ENCODE measurements at regions not wholly inside any gene's neighbourhood (a gene's known extent, or its start where the extent isn't known, plus 50 kb on each side); places are given as distances from the start of the nearest gene placed in this dataset.

DNA sequence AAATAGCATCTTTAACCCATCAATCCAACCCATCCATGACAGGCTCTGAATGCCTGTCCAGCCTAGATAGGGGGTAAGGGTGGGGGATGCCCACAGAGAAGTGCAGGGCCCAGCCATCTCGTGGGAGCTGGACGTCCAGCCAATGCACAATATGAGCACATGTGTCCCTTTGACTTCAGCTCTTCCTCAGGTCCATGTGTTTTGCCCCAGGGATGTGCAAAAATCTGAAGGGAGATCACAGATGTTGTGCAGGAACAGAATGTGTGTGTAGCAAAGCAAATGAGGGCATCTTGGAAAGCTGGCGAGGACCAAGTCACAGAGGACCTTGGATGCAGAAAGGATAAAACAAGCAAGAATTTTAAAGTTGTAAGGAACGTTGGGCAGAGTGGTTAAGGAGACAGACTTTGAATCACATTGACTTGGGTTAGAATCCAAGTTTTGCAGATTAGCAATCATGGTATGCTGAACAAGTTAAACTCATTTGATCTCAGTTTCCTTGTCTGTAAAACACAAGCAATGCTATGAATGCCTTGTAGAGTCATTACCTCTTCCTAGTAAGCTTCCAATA lies 104.5 kb downstream of the TTC32 start:
- TF ChIP-seq ZFX (IDR thresholded peaks at IDR 0.05): no peak
- TF ChIP-seq, protein P1, sequence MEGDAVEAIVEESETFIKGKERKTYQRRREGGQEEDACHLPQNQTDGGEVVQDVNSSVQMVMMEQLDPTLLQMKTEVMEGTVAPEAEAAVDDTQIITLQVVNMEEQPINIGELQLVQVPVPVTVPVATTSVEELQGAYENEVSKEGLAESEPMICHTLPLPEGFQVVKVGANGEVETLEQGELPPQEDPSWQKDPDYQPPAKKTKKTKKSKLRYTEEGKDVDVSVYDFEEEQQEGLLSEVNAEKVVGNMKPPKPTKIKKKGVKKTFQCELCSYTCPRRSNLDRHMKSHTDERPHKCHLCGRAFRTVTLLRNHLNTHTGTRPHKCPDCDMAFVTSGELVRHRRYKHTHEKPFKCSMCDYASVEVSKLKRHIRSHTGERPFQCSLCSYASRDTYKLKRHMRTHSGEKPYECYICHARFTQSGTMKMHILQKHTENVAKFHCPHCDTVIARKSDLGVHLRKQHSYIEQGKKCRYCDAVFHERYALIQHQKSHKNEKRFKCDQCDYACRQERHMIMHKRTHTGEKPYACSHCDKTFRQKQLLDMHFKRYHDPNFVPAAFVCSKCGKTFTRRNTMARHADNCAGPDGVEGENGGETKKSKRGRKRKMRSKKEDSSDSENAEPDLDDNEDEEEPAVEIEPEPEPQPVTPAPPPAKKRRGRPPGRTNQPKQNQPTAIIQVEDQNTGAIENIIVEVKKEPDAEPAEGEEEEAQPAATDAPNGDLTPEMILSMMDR (conservative IDR thresholded peaks at IDR 0.05): no peak

DNA sequence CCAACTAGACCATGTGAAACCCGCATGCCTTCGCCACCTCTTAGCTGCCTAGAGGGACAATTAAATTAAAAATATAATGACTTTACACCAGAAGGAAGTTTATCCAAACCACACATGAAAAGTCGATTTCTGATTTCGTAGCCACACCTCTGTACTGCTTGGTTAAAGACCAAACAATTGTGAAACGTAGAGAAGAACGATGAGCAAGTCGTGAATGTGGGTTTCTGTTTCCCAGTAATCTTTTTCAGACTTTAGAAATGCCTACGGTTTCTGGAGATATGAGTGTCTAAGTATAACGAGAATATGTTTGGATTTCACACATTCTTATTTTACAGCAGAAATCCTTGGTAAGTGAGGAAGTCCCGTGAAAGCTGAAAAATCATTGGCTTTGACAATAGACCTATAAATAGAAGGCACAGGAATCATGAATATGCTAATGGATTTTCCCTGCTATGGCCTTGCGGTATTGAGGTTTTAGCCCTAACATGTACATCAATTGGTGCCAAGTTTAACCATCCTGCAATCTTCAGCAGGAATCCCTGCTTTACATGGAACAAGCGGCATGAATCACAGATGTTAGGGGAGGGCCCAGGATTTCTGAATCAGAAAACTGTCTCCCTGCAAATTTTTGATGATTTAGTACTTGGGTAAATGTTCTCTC lies 105.6 kb downstream of the TTC32 start:
- TF ChIP-seq, protein P1 (conservative IDR thresholded peaks at IDR 0.05): no peak
- no peak for TF ChIP-seq ZFX (IDR thresholded peaks at IDR 0.05)
- no peak overlapping the region for H3K27ac ChIP-seq

More for the DNA sequence above, 104.5 kb downstream of the TTC32 start:
- no peak overlapping the region for H3K27ac ChIP-seq

DNA sequence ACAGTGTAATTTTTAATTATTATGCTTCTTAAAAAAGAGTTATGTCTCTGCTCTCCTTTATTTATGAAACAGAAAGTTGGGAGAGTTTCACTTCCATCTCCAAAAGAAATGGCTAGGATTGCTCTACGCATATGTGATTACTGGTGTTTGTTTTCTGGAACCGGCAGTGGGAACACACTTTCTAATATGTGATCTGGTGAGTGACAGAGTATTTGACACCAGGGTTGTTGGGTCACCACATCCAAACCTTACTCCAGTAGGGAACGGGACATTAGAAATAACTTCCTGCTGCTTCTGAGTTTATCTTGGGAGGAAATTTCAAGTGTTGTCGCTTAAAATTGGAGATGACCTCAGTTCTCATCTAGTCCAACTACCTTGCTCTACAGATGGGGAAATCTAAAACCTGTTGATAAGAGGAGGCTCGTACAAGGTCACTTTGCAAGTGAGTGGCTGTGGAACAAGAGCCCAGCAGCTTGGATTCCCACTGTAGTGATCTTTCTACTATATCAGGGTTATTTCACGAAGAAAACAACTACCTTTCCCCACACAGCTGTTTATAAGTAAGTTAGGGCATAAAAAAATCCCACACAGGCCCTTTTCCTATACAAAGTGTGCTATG lies 108.5 kb downstream of the TTC32 start:
- H3K27ac ChIP-seq: no peak overlapping the region
- TF ChIP-seq, protein P1 (conservative IDR thresholded peaks at IDR 0.05): no peak
- no peak for TF ChIP-seq ZFX (IDR thresholded peaks at IDR 0.05)

- no peak for TF ChIP-seq ZFX (IDR thresholded peaks at IDR 0.05)
- TF ChIP-seq, protein P1 (conservative IDR thresholded peaks at IDR 0.05): no peak
- H3K27ac ChIP-seq: no peak overlapping the region
Observed at GRCh38 chr2:19790291-19790690, 111.5 kb downstream of the TTC32 start.

DNA sequence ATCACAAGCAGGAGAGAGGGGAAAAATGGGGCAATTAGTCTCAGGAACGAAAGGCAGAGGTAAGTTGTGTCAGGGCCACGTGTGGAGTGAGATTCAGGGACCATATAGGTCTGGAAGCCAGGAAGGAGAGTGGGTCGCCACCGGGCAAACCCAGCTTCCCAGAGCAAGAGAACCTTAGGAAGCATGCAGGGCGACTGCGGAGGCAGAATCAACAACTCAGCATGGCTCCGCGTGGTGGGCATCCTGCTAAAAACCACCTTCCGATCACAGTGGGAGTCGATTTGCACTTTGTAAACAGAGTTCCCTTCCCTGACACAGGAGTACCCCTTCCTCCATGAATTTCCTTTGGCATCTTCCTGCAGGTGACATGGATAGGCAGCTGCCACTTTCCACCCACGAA lies 114.6 kb downstream of the TTC32 start:
- H3K27ac ChIP-seq: no peak overlapping the region
- TF ChIP-seq, protein P1 (conservative IDR thresholded peaks at IDR 0.05): no peak
- TF ChIP-seq ZFX (IDR thresholded peaks at IDR 0.05): no peak

DNA sequence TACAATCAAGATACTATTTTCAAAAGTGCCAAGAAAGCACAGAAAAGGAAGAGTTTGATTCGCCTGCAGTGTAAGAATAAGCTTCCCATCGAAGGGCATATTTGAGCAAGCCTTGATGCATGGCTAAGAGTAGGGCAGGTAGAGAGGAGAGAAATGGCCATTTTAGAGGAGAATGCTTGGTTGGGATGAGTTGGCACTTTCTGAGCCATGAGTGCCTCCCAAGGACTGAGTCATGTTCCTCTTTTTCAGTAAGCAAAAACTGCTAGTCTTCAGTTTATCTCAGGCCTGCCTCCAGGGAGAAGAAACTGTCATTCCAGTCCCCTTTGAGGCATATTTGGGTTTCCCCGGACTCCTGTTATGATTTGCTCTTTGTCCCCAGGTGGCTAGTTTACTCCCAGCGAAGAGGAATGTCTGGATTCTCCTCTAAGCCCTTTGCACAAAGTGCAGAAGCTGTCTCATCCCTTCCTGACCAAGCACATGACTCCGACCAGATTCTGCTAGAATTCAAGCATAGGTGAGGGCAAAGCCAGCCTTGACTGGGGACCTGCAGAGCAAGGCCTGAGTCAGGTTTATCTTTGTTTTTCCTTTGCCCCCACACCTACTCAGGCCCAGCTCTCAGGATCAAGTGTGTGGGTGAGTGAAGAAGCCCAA lies 115.2 kb downstream of the TTC32 start:
- H3K27ac ChIP-seq: no peak overlapping the region
- TF ChIP-seq, protein P1 (conservative IDR thresholded peaks at IDR 0.05): no peak
- TF ChIP-seq ZFX (IDR thresholded peaks at IDR 0.05): no peak

GRCh38 chr2:19785867-19786266 lies 115.9 kb downstream of the TTC32 start:
- TF ChIP-seq ZFX (IDR thresholded peaks at IDR 0.05): no peak
- TF ChIP-seq, protein P1 (conservative IDR thresholded peaks at IDR 0.05): no peak
- no peak overlapping the region for H3K27ac ChIP-seq

All from C4-2B (cell line).